Trophoblast cell (in vitro differentiated cells and primary cell): ENCODE measurements at regions not wholly inside any gene's neighbourhood (a gene's known extent, or its start where the extent isn't known, plus 50 kb on each side); places are given as distances from the start of the nearest gene placed in this dataset.

Source experiments
- DNase-seq, 2 donors: peaks; one replicate each; pipeline ENCODE4 v3.0.0-alpha.2; 2016
- H2AFZ ChIP-seq: 2 replicates; pipeline ENCODE4 v1.6.1; 2013; ENCODE audit warnings: low read length, moderate library complexity, mild to moderate bottlenecking; ENCODE audit not compliant: insufficient read depth, poor library complexity
- H2AK5ac ChIP-seq: 2 replicates; pipeline ENCODE4 v1.6.1; 2013; ENCODE audit warnings: mild to moderate bottlenecking, low read length
- H2BK120ac ChIP-seq: 2 replicates; pipeline ENCODE4 v1.6.1; 2013; ENCODE audit warnings: low read length, mild to moderate bottlenecking, moderate library complexity; ENCODE audit not compliant: insufficient read depth, poor library complexity
- H2BK12ac ChIP-seq: 2 replicates; pipeline ENCODE4 v1.6.1; 2013; ENCODE audit warnings: mild to moderate bottlenecking, low read length, moderate library complexity
- H2BK5ac ChIP-seq: 2 replicates; pipeline ENCODE4 v1.6.1; 2013; ENCODE audit warnings: low read length, low read depth, moderate library complexity, mild to moderate bottlenecking; ENCODE audit not compliant: poor library complexity
- H3K14ac ChIP-seq: 2 replicates; pipeline ENCODE4 v1.6.1; 2013; ENCODE audit warnings: mild to moderate bottlenecking, low read length
- H3K18ac ChIP-seq: 2 replicates; pipeline ENCODE4 v1.6.1; 2013; ENCODE audit warnings: mild to moderate bottlenecking, low read length
- H3K23ac ChIP-seq: 2 replicates; pipeline ENCODE4 v1.6.1; 2013; ENCODE audit warnings: low read length
- H3K27ac ChIP-seq: 2 replicates; pipeline ENCODE4 v1.5.1; 2013; ENCODE audit warnings: low read depth, mild to moderate bottlenecking, inconsistent platforms, low read length, moderate library complexity
- H3K27me3 ChIP-seq: 2 replicates; pipeline ENCODE4 v1.6.1; 2013; ENCODE audit warnings: inconsistent platforms, mild to moderate bottlenecking, low read length, moderate library complexity; ENCODE audit not compliant: insufficient read depth
- H3K36me3 ChIP-seq, 2 experiments: 1 replicate in 1 of 2; 2 replicates in 1 of 2; pipeline ENCODE4 v1.6.1; 2013; ENCODE audit warnings: low read length in 2 of 2, mild to moderate bottlenecking in 2 of 2, moderate library complexity in 1 of 2; ENCODE audit not compliant: insufficient read depth in 2 of 2, control insufficient read depth in 1 of 2
- H3K4ac ChIP-seq: 2 replicates; pipeline ENCODE4 v1.6.1; 2013; ENCODE audit warnings: low read depth, mild to moderate bottlenecking, low read length, moderate library complexity
- H3K4me1 ChIP-seq, 2 experiments: 1 replicate in 1 of 2; 2 replicates in 1 of 2; pipeline ENCODE4 v1.6.1; 2013; ENCODE audit warnings: low read length in 2 of 2, mild to moderate bottlenecking in 2 of 2, moderate library complexity in 1 of 2; ENCODE audit not compliant: insufficient read depth in 2 of 2, control insufficient read depth in 1 of 2
- H3K4me2 ChIP-seq: 2 replicates; pipeline ENCODE4 v1.6.1; 2013; ENCODE audit warnings: inconsistent platforms, mild to moderate bottlenecking, low read length, moderate library complexity
- H3K4me3 ChIP-seq: 2 replicates; pipeline ENCODE4 v1.5.1; 2013; ENCODE audit warnings: mild to moderate bottlenecking, low read depth, low read length, inconsistent platforms
- H3K79me1 ChIP-seq: one replicate; pipeline ENCODE4 v1.6.1; 2013; ENCODE audit warnings: low read length
- H3K79me2 ChIP-seq: 2 replicates; pipeline ENCODE4 v1.6.1; 2013; ENCODE audit warnings: low read length, mild to moderate bottlenecking; ENCODE audit not compliant: control insufficient read depth, insufficient read depth, poor library complexity
- H3K9ac ChIP-seq: 2 replicates; pipeline ENCODE4 v1.6.1; 2013; ENCODE audit warnings: mild to moderate bottlenecking, low read length
- H3K9me3 ChIP-seq: 2 replicates; pipeline ENCODE4 v1.6.1; 2013; ENCODE audit warnings: low read depth, mild to moderate bottlenecking, control low read depth, inconsistent platforms, low read length; ENCODE audit not compliant: insufficient read depth
- H4K12ac ChIP-seq: 2 replicates; pipeline ENCODE4 v1.6.1; 2013; ENCODE audit warnings: low read depth, mild to moderate bottlenecking, low read length, moderate library complexity
- H4K8ac ChIP-seq: 2 replicates; pipeline ENCODE4 v1.6.1; 2013; ENCODE audit warnings: low read depth, mild to moderate bottlenecking, low read length, moderate library complexity
- H4K91ac ChIP-seq: one replicate; pipeline ENCODE4 v1.6.1; 2013; ENCODE audit warnings: low read depth, mild to moderate bottlenecking, low read length, moderate library complexity
- WGBS: extraction: QIAGEN DNeasy Blood & Tissue Kit; methylation state at CpG from one replicate; pipeline ENCODE4 v1.1.7; 2013; ENCODE audit warnings: missing lambda C conversion rate; ENCODE audit not compliant: insufficient read length, insufficient coverage; ENCODE audit errors: extremely low coverage; 5-methylcytosine and 5-hydroxymethylcytosine counted together

GRCh38 chr5:133709209-133709725 lies 96.9 kb upstream of the FSTL4 start:
- DNase-seq = no peak
- Histone ChIP-seq H2AFZ (no peak overlapping the region), H4K91ac (no peak overlapping the region), H3K14ac (no peak overlapping the region), H3K18ac (no peak overlapping the region), H2BK12ac (no peak overlapping the region), H3K4me3 (no peak overlapping the region), H3K9ac (no peak overlapping the region), H2AK5ac (no peak overlapping the region), H3K27ac (no peak overlapping the region), H4K12ac (no peak overlapping the region), H3K9me3 (no peaks in the 10 kb centered on the region), H2BK120ac (no peak overlapping the region), H3K27me3 (no peaks in the 10 kb centered on the region), H2BK5ac (no peak overlapping the region), H3K79me1 (no peaks in the 10 kb centered on the region), H3K23ac (no peak overlapping the region), H3K79me2 (peaks cover 1% of the 10 kb centered on the region), H4K8ac (no peak overlapping the region), H3K4me2 (no peak overlapping the region), H3K4ac (no peak overlapping the region), H3K4me1 (no peaks in the 10 kb centered on the region), H3K36me3 (no peaks in the 10 kb centered on the region)
- WGBS = no CpG with 5 or more reads among the region's 2 CpGs

- Histone ChIP-seq H2AFZ (no peak overlapping the region), H2BK12ac (no peak overlapping the region), H3K9me3 (no peaks in the 10 kb centered on the region), H3K79me1 (no peaks in the 10 kb centered on the region), H4K12ac (no peak overlapping the region), H3K23ac (no peak overlapping the region), H3K36me3 (no peaks in the 10 kb centered on the region), H3K27me3 (no peaks in the 10 kb centered on the region), H3K79me2 (peaks cover 1% of the 10 kb centered on the region), H4K91ac (no peak overlapping the region), H2AK5ac (no peak overlapping the region), H3K14ac (no peak overlapping the region), H3K27ac (no peak overlapping the region), H3K4me2 (no peak overlapping the region), H3K4ac (no peak overlapping the region), H3K4me3 (no peak overlapping the region), H2BK5ac (no peak overlapping the region), H3K18ac (no peak overlapping the region), H2BK120ac (no peak overlapping the region), H3K9ac (no peak overlapping the region), H3K4me1 (no peaks in the 10 kb centered on the region), H4K8ac (no peak overlapping the region)
- WGBS = no CpG with 5 or more reads among the region's 3 CpGs
- no peak for DNase-seq
Measured at GRCh38 chr5:133708331-133708850, 96.0 kb upstream of the FSTL4 start.

GRCh38 chr5:133707629-133708028 lies 95.3 kb upstream of the FSTL4 start:
- Histone ChIP-seq H3K27me3 (no peaks in the 10 kb centered on the region), H2AK5ac (no peak overlapping the region), H3K23ac (no peak overlapping the region), H3K4ac (no peak overlapping the region), H3K4me1 (no peaks in the 10 kb centered on the region), H3K79me2 (peaks cover 1% of the 10 kb centered on the region), H3K9ac (no peak overlapping the region), H3K4me2 (no peak overlapping the region), H3K9me3 (no peaks in the 10 kb centered on the region), H2BK5ac (no peak overlapping the region), H2AFZ (no peak overlapping the region), H4K12ac (no peak overlapping the region), H3K79me1 (no peaks in the 10 kb centered on the region), H2BK120ac (no peak overlapping the region), H2BK12ac (no peak overlapping the region), H3K4me3 (no peak overlapping the region), H3K14ac (no peak overlapping the region), H4K8ac (no peak overlapping the region), H3K18ac (no peak overlapping the region), H3K27ac (no peak overlapping the region), H4K91ac (no peak overlapping the region), H3K36me3 (no peaks in the 10 kb centered on the region)
- no peak for DNase-seq
- no CpG with 5 or more reads among the region's 2 CpGs for WGBS

- H2BK12ac ChIP-seq = no peak overlapping the region
- H3K79me2 ChIP-seq = peaks cover 1% of the 10 kb centered on the region
- no peaks in the 10 kb centered on the region for H3K79me1 ChIP-seq
- no peaks in the 10 kb centered on the region for H3K4me1 ChIP-seq
- H4K91ac ChIP-seq = no peak overlapping the region
- H3K18ac ChIP-seq = no peak overlapping the region
- no peak overlapping the region for H3K23ac ChIP-seq
- H3K27me3 ChIP-seq = no peaks in the 10 kb centered on the region
- H3K4me2 ChIP-seq = no peak overlapping the region
- no peak overlapping the region for H3K14ac ChIP-seq
- no CpG with 5 or more reads among the region's 10 CpGs for WGBS
- H3K4me3 ChIP-seq = no peak overlapping the region
- DNase-seq = no peak
- no peak overlapping the region for H2AK5ac ChIP-seq
- H3K27ac ChIP-seq = no peak overlapping the region
- H4K8ac ChIP-seq = no peak overlapping the region
- no peaks in the 10 kb centered on the region for H3K36me3 ChIP-seq
- no peak overlapping the region for H3K9ac ChIP-seq
- no peak overlapping the region for H4K12ac ChIP-seq
- no peak overlapping the region for H2AFZ ChIP-seq
- H3K9me3 ChIP-seq = no peaks in the 10 kb centered on the region
- H3K4ac ChIP-seq = no peak overlapping the region
- no peak overlapping the region for H2BK120ac ChIP-seq
- H2BK5ac ChIP-seq = no peak overlapping the region
Measured at GRCh38 chr5:133706506-133707430, 94.4 kb upstream of the FSTL4 start.
